ENCODE measurements at regions not wholly inside any gene's neighbourhood (a gene's known extent, or its start where the extent isn't known, plus 50 kb on each side); places are given as distances from the start of the nearest gene placed in this dataset.

DNA sequence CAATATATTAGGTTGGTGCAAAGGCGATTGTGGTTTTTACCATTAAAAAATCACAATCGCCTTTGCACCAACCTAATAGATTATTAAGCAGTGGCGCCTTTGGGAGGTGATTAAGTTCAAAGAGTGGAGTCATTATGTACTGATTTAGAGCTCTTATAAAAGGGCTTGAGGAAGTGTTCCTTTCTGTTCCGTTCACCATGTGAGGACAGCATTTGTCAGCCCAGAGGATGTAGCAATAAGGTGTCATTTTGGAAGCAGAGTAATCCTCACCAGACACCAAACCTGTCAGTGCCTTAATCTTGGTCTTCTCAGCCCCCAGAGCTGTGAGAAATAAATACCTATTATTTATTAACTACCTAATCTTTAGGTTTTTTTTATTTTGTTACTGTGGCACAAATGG is 542.1 kb upstream of the MAN1A1 start:
- TF ChIP-seq, protein P1, sequence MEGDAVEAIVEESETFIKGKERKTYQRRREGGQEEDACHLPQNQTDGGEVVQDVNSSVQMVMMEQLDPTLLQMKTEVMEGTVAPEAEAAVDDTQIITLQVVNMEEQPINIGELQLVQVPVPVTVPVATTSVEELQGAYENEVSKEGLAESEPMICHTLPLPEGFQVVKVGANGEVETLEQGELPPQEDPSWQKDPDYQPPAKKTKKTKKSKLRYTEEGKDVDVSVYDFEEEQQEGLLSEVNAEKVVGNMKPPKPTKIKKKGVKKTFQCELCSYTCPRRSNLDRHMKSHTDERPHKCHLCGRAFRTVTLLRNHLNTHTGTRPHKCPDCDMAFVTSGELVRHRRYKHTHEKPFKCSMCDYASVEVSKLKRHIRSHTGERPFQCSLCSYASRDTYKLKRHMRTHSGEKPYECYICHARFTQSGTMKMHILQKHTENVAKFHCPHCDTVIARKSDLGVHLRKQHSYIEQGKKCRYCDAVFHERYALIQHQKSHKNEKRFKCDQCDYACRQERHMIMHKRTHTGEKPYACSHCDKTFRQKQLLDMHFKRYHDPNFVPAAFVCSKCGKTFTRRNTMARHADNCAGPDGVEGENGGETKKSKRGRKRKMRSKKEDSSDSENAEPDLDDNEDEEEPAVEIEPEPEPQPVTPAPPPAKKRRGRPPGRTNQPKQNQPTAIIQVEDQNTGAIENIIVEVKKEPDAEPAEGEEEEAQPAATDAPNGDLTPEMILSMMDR (IDR thresholded peaks at IDR 0.05; ENCODE audit: insufficient read depth, low read length) = no peak
- TF ChIP-seq POLR2AphosphoS5 (IDR thresholded peaks at IDR 0.05; ENCODE audit: low read depth) = no peak
- no peak for TF ChIP-seq SPI1 (IDR thresholded peaks at IDR 0.05; ENCODE audit: borderline replicate concordance, low read depth)

All from HL-60 (cell line).